ENCODE measurements at regions not wholly inside any gene's neighbourhood (a gene's known extent, or its start where the extent isn't known, plus 50 kb on each side); places are given as distances from the start of the nearest gene placed in this dataset.

DNA sequence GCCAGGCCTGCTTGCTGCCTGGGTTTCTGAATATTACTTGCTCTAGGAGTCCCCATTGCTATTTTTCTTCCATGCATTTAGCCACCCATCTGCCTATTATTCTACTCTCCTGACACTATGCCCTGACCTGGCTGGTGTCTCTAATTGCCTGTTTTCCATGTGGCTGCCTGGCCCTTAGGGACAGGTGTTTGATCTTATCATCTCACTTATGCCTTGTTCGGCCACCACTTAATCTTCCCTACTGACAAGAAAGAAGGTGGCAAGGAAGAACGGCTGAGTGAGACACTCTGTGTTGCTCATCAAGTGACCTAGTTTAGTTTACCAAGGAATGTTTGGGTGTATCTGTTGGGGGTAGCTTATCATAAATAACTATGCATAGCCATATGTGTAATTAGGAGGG is 50.4 kb upstream of the RAPH1 start:
- DNase-seq (ENCODE audit: low spot score): no peak
- Histone ChIP-seq H3K27ac (no peak overlapping the region), H3K36me3 (no peaks in the 10 kb centered on the region), H3K9me3 (no peaks in the 10 kb centered on the region), H3K4me1 (peaks cover 0 to 23% of the 10 kb centered on the region in 2 donors), H3K27me3 (no peaks in the 10 kb centered on the region), H3K4me3 (no peak overlapping the region)
- TF ChIP-seq, protein P1, sequence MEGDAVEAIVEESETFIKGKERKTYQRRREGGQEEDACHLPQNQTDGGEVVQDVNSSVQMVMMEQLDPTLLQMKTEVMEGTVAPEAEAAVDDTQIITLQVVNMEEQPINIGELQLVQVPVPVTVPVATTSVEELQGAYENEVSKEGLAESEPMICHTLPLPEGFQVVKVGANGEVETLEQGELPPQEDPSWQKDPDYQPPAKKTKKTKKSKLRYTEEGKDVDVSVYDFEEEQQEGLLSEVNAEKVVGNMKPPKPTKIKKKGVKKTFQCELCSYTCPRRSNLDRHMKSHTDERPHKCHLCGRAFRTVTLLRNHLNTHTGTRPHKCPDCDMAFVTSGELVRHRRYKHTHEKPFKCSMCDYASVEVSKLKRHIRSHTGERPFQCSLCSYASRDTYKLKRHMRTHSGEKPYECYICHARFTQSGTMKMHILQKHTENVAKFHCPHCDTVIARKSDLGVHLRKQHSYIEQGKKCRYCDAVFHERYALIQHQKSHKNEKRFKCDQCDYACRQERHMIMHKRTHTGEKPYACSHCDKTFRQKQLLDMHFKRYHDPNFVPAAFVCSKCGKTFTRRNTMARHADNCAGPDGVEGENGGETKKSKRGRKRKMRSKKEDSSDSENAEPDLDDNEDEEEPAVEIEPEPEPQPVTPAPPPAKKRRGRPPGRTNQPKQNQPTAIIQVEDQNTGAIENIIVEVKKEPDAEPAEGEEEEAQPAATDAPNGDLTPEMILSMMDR (IDR thresholded peaks at IDR 0.05): no peak

DNA sequence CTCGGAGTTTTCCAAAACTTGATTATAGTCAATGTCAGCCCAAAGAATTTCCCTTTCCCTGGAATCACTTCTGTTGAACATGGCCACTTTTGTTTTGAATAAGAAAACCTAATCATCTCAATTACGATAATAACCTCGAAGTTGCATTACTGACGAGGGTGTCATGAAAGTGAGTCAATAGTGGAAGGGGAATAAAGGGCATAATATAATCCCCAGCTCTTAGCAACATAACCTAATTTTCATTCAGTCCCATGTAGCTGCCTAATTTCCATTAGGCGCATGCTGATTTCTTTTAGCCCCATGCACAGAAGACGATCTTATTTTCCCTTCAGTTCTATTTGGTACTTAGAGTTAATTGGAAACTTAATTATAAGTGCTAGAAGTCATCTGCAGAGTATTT is 51.1 kb upstream of the RAPH1 start:
- no peak overlapping the region for H3K4me3 ChIP-seq
- no peaks in the 10 kb centered on the region for H3K27me3 ChIP-seq
- H3K36me3 ChIP-seq: no peaks in the 10 kb centered on the region
- H3K27ac ChIP-seq: no peak overlapping the region
- TF ChIP-seq, protein P1 (IDR thresholded peaks at IDR 0.05): no peak
- no peaks in the 10 kb centered on the region for H3K9me3 ChIP-seq
- peaks cover 0 to 23% of the 10 kb centered on the region in 2 donors for H3K4me1 ChIP-seq
- no peak for DNase-seq (ENCODE audit: low spot score)

DNA sequence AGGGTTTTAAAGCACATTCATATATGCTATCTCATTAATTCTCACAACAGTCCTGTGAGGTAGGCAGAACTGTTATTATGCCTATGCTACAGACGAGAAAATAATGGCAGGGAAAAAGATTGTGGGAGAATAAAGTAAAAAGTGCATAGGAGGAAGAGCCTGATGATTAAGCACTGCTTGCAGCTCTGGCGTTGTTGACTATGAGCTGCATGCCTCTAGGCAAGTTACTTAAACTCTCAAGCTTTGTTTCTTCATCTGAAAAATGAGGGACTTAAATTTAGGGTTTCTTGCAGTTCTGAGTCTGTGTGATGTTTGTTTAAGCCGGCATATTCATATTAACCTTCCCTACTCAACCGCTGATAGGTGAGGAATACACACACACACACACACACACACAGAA is 51.6 kb upstream of the RAPH1 start:
- no peak overlapping the region for H3K27ac ChIP-seq
- peaks cover 0 to 23% of the 10 kb centered on the region in 2 donors for H3K4me1 ChIP-seq
- H3K4me3 ChIP-seq: no peak overlapping the region
- no peaks in the 10 kb centered on the region for H3K36me3 ChIP-seq
- no peaks in the 10 kb centered on the region for H3K27me3 ChIP-seq
- TF ChIP-seq, protein P1 (IDR thresholded peaks at IDR 0.05): no peak
- no peaks in the 10 kb centered on the region for H3K9me3 ChIP-seq
- DNase-seq (ENCODE audit: low spot score): no peak

DNA sequence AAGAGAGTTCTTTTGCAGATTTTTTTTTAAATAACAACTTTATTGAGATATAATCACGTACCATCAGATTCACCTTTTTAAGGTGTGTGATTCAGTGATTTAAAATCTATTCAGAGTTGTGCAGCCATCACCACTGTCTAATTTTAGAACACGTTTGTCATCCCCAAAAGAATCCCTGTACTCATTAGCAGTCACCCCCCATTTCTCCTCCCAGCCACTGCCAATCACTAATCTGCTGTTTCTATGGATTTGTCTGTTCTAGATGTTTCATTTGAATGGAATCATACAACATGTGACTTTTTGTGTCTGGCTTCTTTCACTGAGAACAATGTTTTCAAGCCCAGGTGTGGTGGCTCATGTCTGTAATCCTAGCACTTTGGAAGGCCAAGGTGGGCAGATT is 55.4 kb upstream of the RAPH1 start:
- no peak for DNase-seq (ENCODE audit: low spot score)
- H3K4me1 ChIP-seq: no peaks in the 10 kb centered on the region
- no peaks in the 10 kb centered on the region for H3K27me3 ChIP-seq
- H3K36me3 ChIP-seq: no peaks in the 10 kb centered on the region
- no peak overlapping the region for H3K4me3 ChIP-seq
- H3K27ac ChIP-seq: no peak overlapping the region
- TF ChIP-seq, protein P1 (IDR thresholded peaks at IDR 0.05): no peak
- H3K9me3 ChIP-seq: no peaks in the 10 kb centered on the region

DNA sequence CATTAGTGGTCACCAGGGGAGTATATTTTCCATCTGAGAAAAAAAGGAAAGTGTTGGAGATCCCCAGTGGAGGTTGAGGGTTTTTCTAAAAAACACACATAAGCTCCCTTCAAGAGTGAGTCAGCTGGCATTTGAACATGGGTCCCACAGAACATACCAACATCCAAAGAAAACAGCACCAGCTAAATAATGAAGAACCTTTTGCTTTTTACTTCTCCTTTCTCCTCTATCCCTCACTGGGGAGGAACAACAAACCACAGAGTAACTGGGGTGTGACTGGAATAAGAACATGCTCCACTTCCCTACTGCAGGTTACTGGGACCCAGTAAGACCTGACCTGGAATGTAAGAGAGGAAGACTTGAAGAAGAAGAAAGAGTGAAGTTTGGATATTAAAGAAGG is 56.5 kb upstream of the RAPH1 start:
- TF ChIP-seq, protein P1 (IDR thresholded peaks at IDR 0.05): no peak
- H3K4me3 ChIP-seq: no peak overlapping the region
- H3K4me1 ChIP-seq: no peaks in the 10 kb centered on the region
- no peaks in the 10 kb centered on the region for H3K36me3 ChIP-seq
- DNase-seq (ENCODE audit: low spot score): no peak
- no peaks in the 10 kb centered on the region for H3K9me3 ChIP-seq
- H3K27ac ChIP-seq: no peak overlapping the region
- H3K27me3 ChIP-seq: no peaks in the 10 kb centered on the region

DNA sequence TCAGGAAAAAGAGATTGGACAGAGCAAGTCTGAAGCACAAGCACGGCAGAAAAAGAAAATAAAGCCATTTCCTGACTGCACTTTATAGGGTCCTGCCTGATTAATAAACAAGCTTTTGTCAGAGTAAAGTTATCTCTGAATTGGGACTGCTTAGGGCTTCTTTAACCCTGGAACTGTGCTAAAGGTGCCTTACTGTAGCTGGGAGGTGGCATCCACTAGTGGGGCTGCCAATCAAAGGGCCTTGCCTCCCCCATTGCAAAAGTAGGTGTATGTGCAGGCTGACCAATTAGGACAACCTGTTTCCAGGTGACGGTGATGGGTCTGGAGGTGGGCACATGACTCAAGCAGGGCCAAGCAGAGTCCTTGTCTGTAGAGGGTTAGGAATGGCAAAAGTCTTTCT is 57.4 kb upstream of the RAPH1 start:
- H3K27ac ChIP-seq: no peak overlapping the region
- H3K4me3 ChIP-seq: no peak overlapping the region
- no peaks in the 10 kb centered on the region for H3K36me3 ChIP-seq
- no peak for DNase-seq (ENCODE audit: low spot score)
- TF ChIP-seq, protein P1 (IDR thresholded peaks at IDR 0.05): no peak
- no peaks in the 10 kb centered on the region for H3K4me1 ChIP-seq
- no peaks in the 10 kb centered on the region for H3K9me3 ChIP-seq
- H3K27me3 ChIP-seq: no peaks in the 10 kb centered on the region

All from right atrium auricular region (tissue), 2 donors.